SK-N-SH treated with all-trans-retinoic acid at 6 μM for 48 hours (cell line): ENCODE measurements at regions not wholly inside any gene's neighbourhood (a gene's known extent, or its start where the extent isn't known, plus 50 kb on each side); places are given as distances from the start of the nearest gene placed in this dataset.

Source experiments
- CSDC2 ChIP-seq: fragments of 250-450 bp; sonication (Bioruptor Pico); IDR thresholded peaks from 2 replicates; pipeline ENCODE4 v1.5.0; 2020; ENCODE audit warnings: mild to moderate bottlenecking, moderate library complexity
- PPARA ChIP-seq: fragments of 250-450 bp; sonication (Bioruptor Pico); IDR thresholded peaks from 2 replicates; pipeline ENCODE4 v1.5.0; 2020; ENCODE audit warnings: mild to moderate bottlenecking, borderline replicate concordance
- RARB ChIP-seq: fragments of 250-450 bp; sonication (Bioruptor Pico); IDR thresholded peaks from 2 replicates; pipeline ENCODE4 v1.8.0; 2021; ENCODE audit warnings: mild to moderate bottlenecking, moderate library complexity
- ZFP3 ChIP-seq: fragments of 250-450 bp; sonication (Bioruptor Pico); IDR thresholded peaks from 2 replicates; pipeline ENCODE4 v1.5.0; 2020; ENCODE audit warnings: mild to moderate bottlenecking, moderate library complexity

GRCh38 chr9:11241779-11242178 lies 629.0 kb upstream of the PTPRD start:
- TF ChIP-seq CSDC2 (CRISPR knock-in tag) (no peak), RARB (CRISPR knock-in tag) (no peak), PPARA (CRISPR knock-in tag) (no peak), ZFP3 (CRISPR knock-in tag) (no peak)
